KMS-11 (cell line): ENCODE measurements at regions not wholly inside any gene's neighbourhood (a gene's known extent, or its start where the extent isn't known, plus 50 kb on each side); places are given as distances from the start of the nearest gene placed in this dataset.

ENCODE experiments used
- H2AFZ ChIP-seq: fragments of 200-600 bp; sonication (generic); 2 replicates; pipeline ENCODE4 v1.6.1; 2016; ENCODE audit warnings: antibody characterized with exemption, mixed run types, low read depth
- H3K27ac ChIP-seq: fragments of 200-600 bp; sonication (generic); 2 replicates; pipeline ENCODE4 v1.6.1; 2016; ENCODE audit warnings: mild to moderate bottlenecking, mixed run types
- H3K27me3 ChIP-seq: fragments of 200-600 bp; sonication (generic); 2 replicates; pipeline ENCODE4 v1.6.1; 2017; ENCODE audit warnings: mild to moderate bottlenecking, low read depth, mixed run types, moderate library complexity; ENCODE audit not compliant: insufficient read depth
- H3K36me3 ChIP-seq: fragments of 200-600 bp; sonication (generic); 2 replicates; pipeline ENCODE4 v1.6.1; 2017; ENCODE audit warnings: mild to moderate bottlenecking, mixed run types; ENCODE audit not compliant: insufficient read depth
- H3K4me1 ChIP-seq: fragments of 200-600 bp; sonication (generic); 2 replicates; pipeline ENCODE4 v1.6.1; 2016; ENCODE audit warnings: mild to moderate bottlenecking, low read depth, mixed run types; ENCODE audit not compliant: poor library complexity, severe bottlenecking
- H3K4me2 ChIP-seq: fragments of 200-600 bp; sonication (generic); 2 replicates; pipeline ENCODE4 v1.7.0; 2016; ENCODE audit warnings: mild to moderate bottlenecking, mixed run types
- H3K4me3 ChIP-seq: fragments of 200-600 bp; sonication (generic); IDR thresholded peaks from 2 replicates; pipeline ENCODE4 v1.6.1; 2017; ENCODE audit warnings: low read depth, low read length, mixed read lengths; ENCODE audit not compliant: insufficient read depth
- H3K79me2 ChIP-seq: fragments of 200-600 bp; sonication (generic); 2 replicates; pipeline ENCODE4 v1.6.1; 2016; ENCODE audit warnings: low read depth, mixed run types; ENCODE audit not compliant: insufficient read depth
- H3K9ac ChIP-seq: fragments of 200-600 bp; sonication (generic); 2 replicates; pipeline ENCODE4 v1.6.1; 2016; ENCODE audit warnings: mild to moderate bottlenecking, mixed run types
- H4K20me1 ChIP-seq: fragments of 200-600 bp; sonication (generic); 2 replicates; pipeline ENCODE4 v1.6.1; 2016; ENCODE audit warnings: mild to moderate bottlenecking, mixed run types; ENCODE audit not compliant: insufficient read depth
- TF ChIP-seq, protein P1 (sequence below): fragments of 200-600 bp; sonication (generic); conservative IDR thresholded peaks from 2 replicates; pipeline ENCODE4 v1.6.1; 2017; ENCODE audit warnings: low read depth, mild to moderate bottlenecking, antibody characterized with exemption, low read length, moderate library complexity, mixed read lengths

DNA sequence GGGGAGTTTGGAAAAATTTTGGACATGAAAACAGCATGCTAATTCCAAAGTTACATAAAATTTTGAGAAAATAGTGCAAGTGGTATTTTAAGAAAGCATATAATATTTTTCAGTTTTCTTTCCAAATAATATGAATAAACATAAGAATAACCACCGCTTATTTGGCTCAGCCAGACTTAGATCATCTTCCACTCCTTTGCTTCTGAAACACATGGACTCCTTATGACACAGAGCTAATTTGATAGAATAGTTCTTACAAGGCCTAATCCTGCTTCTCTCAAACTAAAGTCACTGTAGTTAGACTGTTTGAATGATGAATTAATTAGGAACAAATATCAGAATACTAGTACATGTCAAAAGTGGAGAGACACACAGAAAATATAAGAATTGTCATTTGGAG lies 165.5 kb downstream of the POSTN start:
- no peak overlapping the region for H3K9ac ChIP-seq
- no peaks in the 10 kb centered on the region for H3K36me3 ChIP-seq
- TF ChIP-seq, protein P1, sequence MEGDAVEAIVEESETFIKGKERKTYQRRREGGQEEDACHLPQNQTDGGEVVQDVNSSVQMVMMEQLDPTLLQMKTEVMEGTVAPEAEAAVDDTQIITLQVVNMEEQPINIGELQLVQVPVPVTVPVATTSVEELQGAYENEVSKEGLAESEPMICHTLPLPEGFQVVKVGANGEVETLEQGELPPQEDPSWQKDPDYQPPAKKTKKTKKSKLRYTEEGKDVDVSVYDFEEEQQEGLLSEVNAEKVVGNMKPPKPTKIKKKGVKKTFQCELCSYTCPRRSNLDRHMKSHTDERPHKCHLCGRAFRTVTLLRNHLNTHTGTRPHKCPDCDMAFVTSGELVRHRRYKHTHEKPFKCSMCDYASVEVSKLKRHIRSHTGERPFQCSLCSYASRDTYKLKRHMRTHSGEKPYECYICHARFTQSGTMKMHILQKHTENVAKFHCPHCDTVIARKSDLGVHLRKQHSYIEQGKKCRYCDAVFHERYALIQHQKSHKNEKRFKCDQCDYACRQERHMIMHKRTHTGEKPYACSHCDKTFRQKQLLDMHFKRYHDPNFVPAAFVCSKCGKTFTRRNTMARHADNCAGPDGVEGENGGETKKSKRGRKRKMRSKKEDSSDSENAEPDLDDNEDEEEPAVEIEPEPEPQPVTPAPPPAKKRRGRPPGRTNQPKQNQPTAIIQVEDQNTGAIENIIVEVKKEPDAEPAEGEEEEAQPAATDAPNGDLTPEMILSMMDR, result no peak
- no peak overlapping the region for H2AFZ ChIP-seq
- H3K4me1 ChIP-seq, result no peaks in the 10 kb centered on the region
- no peak overlapping the region for H3K4me3 ChIP-seq
- no peak overlapping the region for H3K4me2 ChIP-seq
- H3K27me3 ChIP-seq, result no peaks in the 10 kb centered on the region
- no peaks in the 10 kb centered on the region for H3K79me2 ChIP-seq
- no peak overlapping the region for H3K27ac ChIP-seq
- no peaks in the 10 kb centered on the region for H4K20me1 ChIP-seq

DNA sequence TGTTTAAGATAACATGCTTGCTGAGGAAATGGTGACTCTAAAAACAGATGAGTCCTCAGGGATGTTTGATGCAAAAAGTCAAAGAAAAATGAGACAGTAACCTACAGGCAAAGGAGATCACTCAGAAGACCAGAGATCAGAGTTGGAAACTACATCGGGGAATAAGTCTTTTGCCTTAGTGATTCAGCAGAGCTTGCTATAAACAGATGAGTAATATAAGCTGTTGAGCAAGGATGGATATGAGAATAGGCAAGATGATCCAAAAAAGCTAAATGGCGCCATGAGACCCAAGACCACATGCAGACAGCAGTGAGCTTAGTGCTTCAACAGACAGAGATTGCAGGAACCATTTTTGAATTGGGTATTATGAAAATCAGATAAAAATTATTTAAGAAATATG lies 168.6 kb downstream of the POSTN start:
- Histone ChIP-seq H3K36me3 (no peaks in the 10 kb centered on the region), H3K4me1 (no peaks in the 10 kb centered on the region), H3K4me3 (no peak overlapping the region), H3K4me2 (no peak overlapping the region), H3K79me2 (no peaks in the 10 kb centered on the region), H2AFZ (no peak overlapping the region), H3K27ac (no peak overlapping the region), H4K20me1 (no peaks in the 10 kb centered on the region), H3K9ac (no peak overlapping the region), H3K27me3 (no peaks in the 10 kb centered on the region)
- TF ChIP-seq, protein P1, result no peak

DNA sequence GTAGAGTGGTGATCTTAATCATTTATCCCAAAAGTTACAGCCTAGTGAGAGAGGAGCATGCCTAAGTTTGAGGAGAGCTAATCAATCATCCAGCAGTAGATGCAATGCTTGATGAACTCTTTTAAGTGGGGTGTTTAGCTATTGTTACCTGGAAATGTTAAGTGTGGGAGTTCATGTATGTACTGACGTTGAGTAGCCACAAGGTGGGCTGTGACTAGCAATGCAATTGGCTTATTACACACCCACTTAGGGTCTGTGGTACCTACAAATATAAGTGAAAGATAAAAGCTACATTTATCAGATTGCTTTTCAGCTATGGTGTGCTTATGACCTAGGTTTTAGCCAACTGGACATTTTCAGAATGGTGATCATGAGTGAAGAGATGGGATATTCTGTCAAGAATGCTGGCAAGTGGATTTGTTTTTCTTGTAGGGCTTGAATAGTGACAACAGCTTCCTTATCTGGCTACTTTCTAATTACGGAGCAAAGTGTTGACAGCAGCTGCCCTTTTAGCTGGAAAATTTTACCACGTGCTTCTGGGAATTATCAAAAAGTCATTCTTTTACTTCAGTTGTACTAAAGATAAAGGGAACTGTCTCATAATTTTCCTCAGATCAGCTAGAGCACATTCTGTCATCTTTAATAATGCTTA lies 170.6 kb downstream of the POSTN start:
- Histone ChIP-seq H3K4me1 (no peaks in the 10 kb centered on the region), H3K4me2 (no peak overlapping the region), H3K27me3 (no peaks in the 10 kb centered on the region), H4K20me1 (no peaks in the 10 kb centered on the region), H3K9ac (no peak overlapping the region), H2AFZ (no peak overlapping the region), H3K4me3 (no peak overlapping the region), H3K36me3 (no peaks in the 10 kb centered on the region), H3K79me2 (no peaks in the 10 kb centered on the region), H3K27ac (no peak overlapping the region)
- TF ChIP-seq, protein P1, result no peak

DNA sequence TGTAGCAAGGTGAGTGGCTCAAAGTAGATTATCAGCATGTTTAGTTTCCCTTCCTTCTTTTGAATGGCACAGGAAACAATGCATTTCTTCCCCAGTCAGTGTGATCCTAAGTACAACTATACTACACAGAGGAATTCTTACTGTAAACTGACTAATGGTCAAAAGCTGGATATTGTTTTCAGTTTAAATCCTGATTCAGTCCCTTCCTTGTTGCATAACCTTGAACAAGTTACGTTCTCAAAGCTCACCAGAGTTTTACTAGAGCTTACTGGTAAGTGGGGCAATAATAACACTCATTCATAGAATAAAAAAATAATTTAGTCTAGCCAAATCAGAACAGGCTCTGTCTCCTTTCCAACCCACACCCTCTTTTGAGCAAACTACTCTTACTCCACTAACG lies 180.1 kb downstream of the POSTN start:
- no peaks in the 10 kb centered on the region for H3K27me3 ChIP-seq
- no peaks in the 10 kb centered on the region for H4K20me1 ChIP-seq
- no peaks in the 10 kb centered on the region for H3K36me3 ChIP-seq
- H3K4me3 ChIP-seq, result no peak overlapping the region
- no peaks in the 10 kb centered on the region for H3K4me1 ChIP-seq
- no peak overlapping the region for H3K9ac ChIP-seq
- H2AFZ ChIP-seq, result no peak overlapping the region
- H3K79me2 ChIP-seq, result no peaks in the 10 kb centered on the region
- H3K4me2 ChIP-seq, result no peak overlapping the region
- TF ChIP-seq, protein P1, result no peak
- no peak overlapping the region for H3K27ac ChIP-seq
